Activated T-helper 2 cell treated with anti-CD3 and anti-CD28 coated beads, Interferon-gamma antibody, Interleukin-2, Interleukin-4, amounts not matched to agents 10 μg/mL and 5 μg/mL and 100 μg/mL, durations not matched to agents 14 hours and 24 hours and 36 hours (primary cell): ENCODE measurements at regions not wholly inside any gene's neighbourhood (a gene's known extent, or its start where the extent isn't known, plus 50 kb on each side); places are given as distances from the start of the nearest gene placed in this dataset.

ENCODE experiments used
- DNase-seq: peaks from one replicate; pipeline ENCODE4 v3.0.0; 2021; ENCODE audit warnings: low spot score
- H3K27ac Mint-ChIP-seq: one replicate; pipeline ENCODE4 v1.8.0; 2021; ENCODE audit warnings: mixed read lengths
- H3K27me3 Mint-ChIP-seq: one replicate; pipeline ENCODE4 v1.8.0; 2021; ENCODE audit warnings: low read depth, mixed read lengths
- H3K36me3 Mint-ChIP-seq: one replicate; pipeline ENCODE4 v1.8.0; 2021; ENCODE audit warnings: low read depth, mixed read lengths
- H3K4me1 Mint-ChIP-seq: one replicate; pipeline ENCODE4 v1.8.0; 2021; ENCODE audit warnings: low read depth, mixed read lengths
- H3K4me3 Mint-ChIP-seq: one replicate; pipeline ENCODE4 v1.8.0; 2021; ENCODE audit warnings: low read depth, mild to moderate bottlenecking, moderate library complexity, mixed read lengths
- H3K9me3 Mint-ChIP-seq: one replicate; pipeline ENCODE4 v1.8.0; 2021; ENCODE audit warnings: mixed read lengths
- intact Hi-C: fragments of 100-400 bp; cut with micrococcal nuclease; formaldehyde crosslinking; loops from one replicate; pipeline ENCODE4 v1.15.1; 2023

DNA sequence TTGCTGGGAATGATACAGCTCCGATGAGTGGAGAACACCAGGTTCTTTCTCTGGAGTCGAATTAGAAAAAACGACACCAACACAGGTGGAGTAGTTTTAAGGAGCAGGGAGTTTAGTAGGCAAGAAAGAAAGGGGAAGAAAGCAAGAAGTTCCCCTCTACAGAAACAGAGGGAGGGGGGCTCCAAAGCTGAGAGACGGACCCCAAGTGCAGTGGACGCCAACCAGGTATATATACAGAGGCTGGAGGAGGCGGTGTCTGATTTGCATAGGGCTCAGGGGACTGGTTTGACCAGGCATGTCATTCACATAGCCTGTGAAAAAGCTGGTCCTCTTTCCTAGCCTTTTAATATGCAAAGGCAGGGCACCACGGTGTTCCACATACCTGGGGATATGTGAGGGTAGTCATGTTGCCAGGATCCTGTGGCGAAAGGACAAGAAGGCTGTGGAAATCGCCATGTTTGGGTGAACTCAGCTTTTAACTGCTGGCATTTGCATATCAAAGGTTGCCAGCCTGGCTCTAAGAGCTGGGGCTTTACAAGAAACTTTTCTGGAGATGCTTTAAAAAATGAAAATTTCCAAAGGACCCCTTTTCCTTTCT is 887.4 kb upstream of the EPHA6 start:
- Mint-ChIP-seq H3K9me3 (no peaks in the 10 kb centered on the region), H3K4me1 (no peaks in the 10 kb centered on the region), H3K36me3 (no peaks in the 10 kb centered on the region), H3K27ac (no peak overlapping the region), H3K27me3 (no peaks in the 10 kb centered on the region), H3K4me3 (no peak overlapping the region)
- intact Hi-C loops: no loop called here
- no peak for DNase-seq

DNA sequence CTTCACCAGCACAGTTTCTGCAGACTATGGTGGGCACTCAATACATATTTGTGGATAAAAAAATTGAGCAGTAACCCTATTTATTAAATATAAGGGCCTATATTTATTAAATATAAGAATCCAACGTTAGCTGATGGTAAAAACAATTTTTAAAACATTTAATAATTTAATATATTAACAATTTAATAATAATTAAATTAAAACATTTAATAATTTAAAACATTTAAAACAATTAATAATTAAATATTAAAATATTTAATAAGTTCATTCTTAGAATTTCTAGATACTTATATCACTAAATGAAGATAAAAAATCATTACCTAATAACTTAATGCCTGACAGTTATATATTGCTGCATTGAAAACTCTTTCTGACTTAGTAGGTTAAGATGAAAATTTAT is 880.2 kb upstream of the EPHA6 start:
- Mint-ChIP-seq H3K27me3 (no peaks in the 10 kb centered on the region), H3K27ac (no peak overlapping the region), H3K9me3 (peaks cover 6% of the 10 kb centered on the region), H3K4me1 (no peaks in the 10 kb centered on the region), H3K36me3 (no peaks in the 10 kb centered on the region), H3K4me3 (no peak overlapping the region)
- intact Hi-C loops: no loop called here
- DNase-seq: no peak

DNA sequence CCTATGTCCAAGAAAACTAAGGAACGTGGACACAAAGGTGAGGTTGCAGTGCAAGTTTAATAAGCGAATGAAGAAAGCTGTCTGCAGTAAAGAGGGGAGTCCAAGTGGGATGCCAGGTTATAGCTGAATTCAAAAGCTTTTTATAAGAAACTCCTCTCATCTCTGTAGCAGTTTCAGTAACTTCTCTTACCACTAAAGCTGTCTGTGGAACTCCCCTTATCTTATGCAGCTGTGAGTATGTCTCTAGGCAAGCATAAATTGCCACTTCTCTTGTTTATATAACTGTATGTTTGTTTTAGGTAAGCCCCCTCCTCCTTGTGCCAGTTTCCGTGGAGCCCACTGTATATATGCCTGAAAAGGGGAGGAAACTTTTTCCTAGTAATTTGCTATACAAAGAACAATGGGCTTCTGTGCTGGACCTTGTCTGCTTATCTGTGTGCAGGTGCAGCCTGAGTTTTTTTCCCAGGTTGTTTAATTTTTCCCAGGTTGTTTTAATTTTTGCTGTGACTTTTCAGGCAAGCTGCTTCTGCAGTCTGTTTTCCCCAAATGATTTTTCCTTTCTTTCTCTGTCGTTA is 875.1 kb upstream of the EPHA6 start:
- Mint-ChIP-seq H3K36me3 (no peaks in the 10 kb centered on the region), H3K4me1 (no peaks in the 10 kb centered on the region), H3K27ac (no peak overlapping the region), H3K9me3 (peaks cover 16% of the 10 kb centered on the region), H3K4me3 (no peak overlapping the region), H3K27me3 (no peaks in the 10 kb centered on the region)
- intact Hi-C loops: no loop called here
- no peak for DNase-seq

- peaks cover 7% of the 10 kb centered on the region for H3K9me3 Mint-ChIP-seq
- no peak for DNase-seq
- H3K4me3 Mint-ChIP-seq: no peak overlapping the region
- intact Hi-C loops: no loop called here
- no peaks in the 10 kb centered on the region for H3K4me1 Mint-ChIP-seq
- H3K27ac Mint-ChIP-seq: no peak overlapping the region
- no peaks in the 10 kb centered on the region for H3K27me3 Mint-ChIP-seq
- no peaks in the 10 kb centered on the region for H3K36me3 Mint-ChIP-seq
Observed at GRCh38 chr3:95965704-95966336, 848.6 kb upstream of the EPHA6 start.

- H3K27me3 Mint-ChIP-seq: no peaks in the 10 kb centered on the region
- H3K36me3 Mint-ChIP-seq: no peaks in the 10 kb centered on the region
- DNase-seq: no peak
- H3K4me1 Mint-ChIP-seq: no peaks in the 10 kb centered on the region
- intact Hi-C loops: no loop called here
- peaks cover 23% of the 10 kb centered on the region for H3K9me3 Mint-ChIP-seq
- H3K4me3 Mint-ChIP-seq: no peak overlapping the region
- no peak overlapping the region for H3K27ac Mint-ChIP-seq
Observed at GRCh38 chr3:95971573-95971972, 842.8 kb upstream of the EPHA6 start.

DNA sequence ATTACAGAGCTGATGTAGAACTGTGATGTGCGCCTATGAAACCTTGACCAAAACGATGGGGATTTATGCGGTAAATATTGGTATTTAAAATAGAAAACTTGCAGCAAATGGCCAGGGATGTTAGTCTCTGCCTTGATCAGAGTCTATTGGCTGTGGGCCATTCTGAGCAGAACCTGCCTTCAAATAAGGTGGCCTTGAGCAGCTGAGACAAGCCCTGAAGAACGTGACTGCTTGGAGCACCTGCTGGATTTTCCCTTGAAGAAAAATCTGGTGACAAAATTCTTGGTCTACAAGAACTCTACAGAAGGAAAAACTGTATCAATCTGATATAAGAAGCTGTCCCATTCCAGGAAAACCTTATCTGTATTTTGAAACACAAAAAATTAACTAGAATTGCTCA is 820.1 kb upstream of the EPHA6 start:
- intact Hi-C loops: no loop called here

GRCh38 chr3:96000966-96001365 is 813.4 kb upstream of the EPHA6 start:
- peaks cover 19% of the 10 kb centered on the region for H3K9me3 Mint-ChIP-seq
- H3K4me1 Mint-ChIP-seq: no peaks in the 10 kb centered on the region
- no peak overlapping the region for H3K27ac Mint-ChIP-seq
- no peak overlapping the region for H3K4me3 Mint-ChIP-seq
- intact Hi-C loops: no loop called here
- H3K27me3 Mint-ChIP-seq: no peaks in the 10 kb centered on the region
- H3K36me3 Mint-ChIP-seq: no peaks in the 10 kb centered on the region
- DNase-seq: no peak

More for the DNA sequence above, 820.1 kb upstream of the EPHA6 start:
- no peaks in the 10 kb centered on the region for H3K36me3 Mint-ChIP-seq
- no peak overlapping the region for H3K27ac Mint-ChIP-seq
- no peaks in the 10 kb centered on the region for H3K4me1 Mint-ChIP-seq
- no peaks in the 10 kb centered on the region for H3K27me3 Mint-ChIP-seq
- no peak overlapping the region for H3K4me3 Mint-ChIP-seq
- no peak for DNase-seq
- peaks cover 18% of the 10 kb centered on the region for H3K9me3 Mint-ChIP-seq

GRCh38 chr3:96007650-96008195 is 806.7 kb upstream of the EPHA6 start:
- Mint-ChIP-seq H3K27ac (no peak overlapping the region), H3K4me3 (no peak overlapping the region), H3K4me1 (no peaks in the 10 kb centered on the region), H3K27me3 (no peaks in the 10 kb centered on the region), H3K36me3 (no peaks in the 10 kb centered on the region), H3K9me3 (peaks cover 10% of the 10 kb centered on the region)
- no peak for DNase-seq
- intact Hi-C loops: no loop called here

- no peaks in the 10 kb centered on the region for H3K4me1 Mint-ChIP-seq
- no peak overlapping the region for H3K4me3 Mint-ChIP-seq
- no peaks in the 10 kb centered on the region for H3K27me3 Mint-ChIP-seq
- intact Hi-C loops: no loop called here
- no peaks in the 10 kb centered on the region for H3K36me3 Mint-ChIP-seq
- no peak overlapping the region for H3K27ac Mint-ChIP-seq
- H3K9me3 Mint-ChIP-seq: peaks cover 4% of the 10 kb centered on the region
- DNase-seq: no peak
Observed at GRCh38 chr3:96012939-96013338, 801.5 kb upstream of the EPHA6 start.

- DNase-seq: no peak
- Mint-ChIP-seq H3K4me1 (no peaks in the 10 kb centered on the region), H3K4me3 (no peak overlapping the region), H3K36me3 (no peaks in the 10 kb centered on the region), H3K27ac (no peak overlapping the region), H3K9me3 (no peaks in the 10 kb centered on the region), H3K27me3 (no peaks in the 10 kb centered on the region)
- intact Hi-C loops: no loop called here
Observed at GRCh38 chr3:96017556-96017955, 796.8 kb upstream of the EPHA6 start.

GRCh38 chr3:96022676-96023075 is 791.7 kb upstream of the EPHA6 start:
- H3K4me3 Mint-ChIP-seq: no peak overlapping the region
- no peaks in the 10 kb centered on the region for H3K4me1 Mint-ChIP-seq
- H3K27me3 Mint-ChIP-seq: no peaks in the 10 kb centered on the region
- H3K27ac Mint-ChIP-seq: no peak overlapping the region
- H3K9me3 Mint-ChIP-seq: peaks cover 4% of the 10 kb centered on the region
- no peaks in the 10 kb centered on the region for H3K36me3 Mint-ChIP-seq
- DNase-seq: no peak
- intact Hi-C loops: loop anchor here (5.0 kb wide), 1 partner anchor 790 kb away; the partner anchor contains the start of gene EPHA6

- intact Hi-C loops: no loop called here
- Mint-ChIP-seq H3K9me3 (peaks cover 7% of the 10 kb centered on the region), H3K27me3 (no peaks in the 10 kb centered on the region), H3K4me3 (no peak overlapping the region), H3K36me3 (no peaks in the 10 kb centered on the region), H3K27ac (no peak overlapping the region), H3K4me1 (no peaks in the 10 kb centered on the region)
- DNase-seq: no peak
Observed at GRCh38 chr3:96027718-96028117, 786.7 kb upstream of the EPHA6 start.

DNA sequence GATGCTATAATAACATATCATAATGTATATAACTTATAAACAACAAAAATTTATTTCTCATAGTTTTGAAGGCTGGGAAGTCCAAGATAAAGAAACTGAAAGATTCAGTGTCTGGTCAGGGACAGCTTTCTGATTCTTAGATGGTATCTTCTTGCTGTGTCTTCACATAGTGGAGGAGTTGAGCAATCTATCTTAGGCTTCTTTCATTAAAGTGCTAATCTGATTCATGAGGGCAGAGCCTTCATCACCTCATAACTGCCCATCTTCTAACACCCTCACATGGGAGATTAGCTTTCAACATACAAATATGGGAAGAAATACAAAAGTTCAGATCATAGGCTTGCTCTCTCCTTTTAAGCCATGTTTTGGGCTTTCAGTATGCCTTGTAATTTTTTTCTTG is 774.8 kb upstream of the EPHA6 start:
- H3K4me3 Mint-ChIP-seq: no peak overlapping the region
- H3K9me3 Mint-ChIP-seq: peaks cover 17% of the 10 kb centered on the region
- no peak overlapping the region for H3K27ac Mint-ChIP-seq
- intact Hi-C loops: no loop called here
- H3K27me3 Mint-ChIP-seq: no peaks in the 10 kb centered on the region
- no peaks in the 10 kb centered on the region for H3K4me1 Mint-ChIP-seq
- no peak for DNase-seq
- H3K36me3 Mint-ChIP-seq: no peaks in the 10 kb centered on the region
